SK-N-SH treated with all-trans-retinoic acid at 6 μM for 48 hours (cell line): ENCODE measurements at regions not wholly inside any gene's neighbourhood (a gene's known extent, or its start where the extent isn't known, plus 50 kb on each side); places are given as distances from the start of the nearest gene placed in this dataset.

Source experiments
- ARNTL ChIP-seq: fragments of 450-650 bp; formaldehyde crosslinking; IDR thresholded peaks from 2 replicates; pipeline ENCODE4 v1.5.0; 2020; ENCODE audit warnings: low read depth, mild to moderate bottlenecking, moderate library complexity, borderline replicate concordance
- ESRRG ChIP-seq: fragments of 250-450 bp; sonication (Bioruptor Pico); IDR thresholded peaks from 2 replicates; pipeline ENCODE4 v1.6.1; 2021; ENCODE audit warnings: mild to moderate bottlenecking
- GLIS3 ChIP-seq: fragments of 250-450 bp; sonication (Bioruptor Pico); IDR thresholded peaks from 2 replicates; pipeline ENCODE4 v1.5.0; 2020; ENCODE audit warnings: mild to moderate bottlenecking, moderate library complexity
- ISL1 ChIP-seq: fragments of 250-450 bp; sonication (Bioruptor Pico); IDR thresholded peaks from 2 replicates; pipeline ENCODE4 v2.1.2; 2022; ENCODE audit warnings: mild to moderate bottlenecking, moderate library complexity
- RARB ChIP-seq: fragments of 250-450 bp; sonication (Bioruptor Pico); IDR thresholded peaks from 2 replicates; pipeline ENCODE4 v1.8.0; 2021; ENCODE audit warnings: mild to moderate bottlenecking, moderate library complexity
- TOX ChIP-seq: fragments of 250-450 bp; sonication (Bioruptor Pico); IDR thresholded peaks from 2 replicates; pipeline ENCODE4 v1.8.0; 2021; ENCODE audit warnings: mild to moderate bottlenecking, moderate library complexity, borderline replicate concordance
- ZC3H10 ChIP-seq: fragments of 250-450 bp; sonication (Bioruptor Pico); IDR thresholded peaks from 2 replicates; pipeline ENCODE4 v1.5.1; 2021; ENCODE audit warnings: mild to moderate bottlenecking, moderate library complexity
- ZNF70 ChIP-seq: fragments of 450-650 bp; formaldehyde crosslinking; IDR thresholded peaks from 2 replicates; pipeline ENCODE4 v1.5.0; 2020; ENCODE audit warnings: mild to moderate bottlenecking, moderate library complexity
- ZNF8 ChIP-seq: fragments of 450-650 bp; formaldehyde crosslinking; IDR thresholded peaks from 2 replicates; pipeline ENCODE4 v1.5.0; 2020; ENCODE audit warnings: mild to moderate bottlenecking, moderate library complexity
- TF ChIP-seq, protein P1 (sequence below): fragments of 250-450 bp; sonication (Bioruptor Pico); IDR thresholded peaks from 2 replicates; pipeline ENCODE4 v1.8.0; 2020; ENCODE audit warnings: mild to moderate bottlenecking, moderate library complexity, borderline replicate concordance
- TF ChIP-seq, protein P2 (sequence below): fragments of 250-450 bp; sonication (Bioruptor Pico); IDR thresholded peaks from 2 replicates; pipeline ENCODE4 v1.5.1; 2020; ENCODE audit warnings: low read depth, mild to moderate bottlenecking, moderate library complexity
- TF ChIP-seq, protein P3 (sequence below): fragments of 250-450 bp; sonication (Bioruptor Pico); IDR thresholded peaks from 2 replicates; pipeline ENCODE4 v1.5.1; 2021; ENCODE audit warnings: mild to moderate bottlenecking, moderate library complexity

DNA sequence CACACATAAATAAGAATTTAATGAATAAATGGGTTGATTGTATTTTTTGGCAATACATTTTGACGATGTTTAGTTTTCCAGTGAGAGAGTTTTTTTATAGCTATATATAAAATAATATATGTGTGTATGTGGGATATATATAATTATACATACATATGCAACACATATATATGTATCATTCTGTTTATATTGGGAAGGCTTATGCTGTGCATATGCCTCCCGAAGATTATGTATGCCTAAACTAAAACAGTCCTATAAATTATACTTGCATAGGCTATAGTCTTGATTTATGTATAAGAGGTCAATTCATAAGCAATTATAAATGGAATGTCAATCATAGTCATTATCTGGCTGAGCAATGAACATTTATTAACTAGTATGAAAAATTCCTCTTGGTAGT lies 151.3 kb upstream of the HMHB1 start:
- TF ChIP-seq ZC3H10 (CRISPR knock-in tag): no peak
- no peak for TF ChIP-seq TOX (CRISPR knock-in tag)
- TF ChIP-seq RARB (CRISPR knock-in tag): no peak
- no peak for TF ChIP-seq ISL1 (CRISPR knock-in tag)
- TF ChIP-seq ZNF70 (CRISPR knock-in tag): no peak
- TF ChIP-seq ESRRG (CRISPR knock-in tag): no peak
- TF ChIP-seq, protein P1, sequence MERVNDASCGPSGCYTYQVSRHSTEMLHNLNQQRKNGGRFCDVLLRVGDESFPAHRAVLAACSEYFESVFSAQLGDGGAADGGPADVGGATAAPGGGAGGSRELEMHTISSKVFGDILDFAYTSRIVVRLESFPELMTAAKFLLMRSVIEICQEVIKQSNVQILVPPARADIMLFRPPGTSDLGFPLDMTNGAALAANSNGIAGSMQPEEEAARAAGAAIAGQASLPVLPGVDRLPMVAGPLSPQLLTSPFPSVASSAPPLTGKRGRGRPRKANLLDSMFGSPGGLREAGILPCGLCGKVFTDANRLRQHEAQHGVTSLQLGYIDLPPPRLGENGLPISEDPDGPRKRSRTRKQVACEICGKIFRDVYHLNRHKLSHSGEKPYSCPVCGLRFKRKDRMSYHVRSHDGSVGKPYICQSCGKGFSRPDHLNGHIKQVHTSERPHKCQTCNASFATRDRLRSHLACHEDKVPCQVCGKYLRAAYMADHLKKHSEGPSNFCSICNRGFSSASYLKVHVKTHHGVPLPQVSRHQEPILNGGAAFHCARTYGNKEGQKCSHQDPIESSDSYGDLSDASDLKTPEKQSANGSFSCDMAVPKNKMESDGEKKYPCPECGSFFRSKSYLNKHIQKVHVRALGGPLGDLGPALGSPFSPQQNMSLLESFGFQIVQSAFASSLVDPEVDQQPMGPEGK (CRISPR knock-in tag): no peak
- TF ChIP-seq, protein P2, sequence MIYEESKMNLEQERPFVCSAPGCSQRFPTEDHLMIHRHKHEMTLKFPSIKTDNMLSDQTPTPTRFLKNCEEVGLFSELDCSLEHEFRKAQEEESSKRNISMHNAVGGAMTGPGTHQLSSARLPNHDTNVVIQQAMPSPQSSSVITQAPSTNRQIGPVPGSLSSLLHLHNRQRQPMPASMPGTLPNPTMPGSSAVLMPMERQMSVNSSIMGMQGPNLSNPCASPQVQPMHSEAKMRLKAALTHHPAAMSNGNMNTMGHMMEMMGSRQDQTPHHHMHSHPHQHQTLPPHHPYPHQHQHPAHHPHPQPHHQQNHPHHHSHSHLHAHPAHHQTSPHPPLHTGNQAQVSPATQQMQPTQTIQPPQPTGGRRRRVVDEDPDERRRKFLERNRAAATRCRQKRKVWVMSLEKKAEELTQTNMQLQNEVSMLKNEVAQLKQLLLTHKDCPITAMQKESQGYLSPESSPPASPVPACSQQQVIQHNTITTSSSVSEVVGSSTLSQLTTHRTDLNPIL (CRISPR knock-in tag): no peak
- no peak for TF ChIP-seq ARNTL (CRISPR knock-in tag)
- no peak for TF ChIP-seq ZNF8 (CRISPR knock-in tag)
- TF ChIP-seq GLIS3 (CRISPR knock-in tag): no peak
- TF ChIP-seq, protein P3, sequence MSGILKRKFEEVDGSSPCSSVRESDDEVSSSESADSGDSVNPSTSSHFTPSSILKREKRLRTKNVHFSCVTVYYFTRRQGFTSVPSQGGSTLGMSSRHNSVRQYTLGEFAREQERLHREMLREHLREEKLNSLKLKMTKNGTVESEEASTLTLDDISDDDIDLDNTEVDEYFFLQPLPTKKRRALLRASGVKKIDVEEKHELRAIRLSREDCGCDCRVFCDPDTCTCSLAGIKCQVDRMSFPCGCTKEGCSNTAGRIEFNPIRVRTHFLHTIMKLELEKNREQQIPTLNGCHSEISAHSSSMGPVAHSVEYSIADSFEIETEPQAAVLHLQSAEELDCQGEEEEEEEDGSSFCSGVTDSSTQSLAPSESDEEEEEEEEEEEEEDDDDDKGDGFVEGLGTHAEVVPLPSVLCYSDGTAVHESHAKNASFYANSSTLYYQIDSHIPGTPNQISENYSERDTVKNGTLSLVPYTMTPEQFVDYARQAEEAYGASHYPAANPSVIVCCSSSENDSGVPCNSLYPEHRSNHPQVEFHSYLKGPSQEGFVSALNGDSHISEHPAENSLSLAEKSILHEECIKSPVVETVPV (CRISPR knock-in tag): no peak
